ENCODE measurements at regions not wholly inside any gene's neighbourhood (a gene's known extent, or its start where the extent isn't known, plus 50 kb on each side); places are given as distances from the start of the nearest gene placed in this dataset.

DNA sequence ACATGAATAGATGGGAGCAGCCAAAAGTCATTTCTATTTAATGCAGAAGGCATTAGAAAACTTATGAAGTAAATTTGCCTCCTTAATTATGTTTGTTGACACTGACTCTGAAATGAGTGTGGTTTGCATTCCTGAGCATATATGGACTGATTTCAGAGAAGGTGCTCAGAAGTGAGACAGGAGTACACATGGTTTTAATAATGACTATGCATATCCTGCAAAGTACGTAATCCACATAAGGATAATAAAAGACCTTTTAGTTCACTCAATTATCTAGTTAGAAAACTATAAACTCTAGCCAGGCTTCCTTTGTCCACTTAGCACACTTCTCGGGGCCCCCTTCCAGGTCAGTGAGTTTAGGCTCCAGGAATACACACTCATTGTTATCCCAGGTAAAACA lies 75.7 kb upstream of the SNX2 start:
- no peak for TF ChIP-seq NFATC4 (CRISPR knock-in tag; IDR thresholded peaks at IDR 0.05)
- no peak for TF ChIP-seq ZNF317 (CRISPR knock-in tag; IDR thresholded peaks at IDR 0.05; ENCODE audit: borderline replicate concordance, low read depth)
- TF ChIP-seq JUN (CRISPR knock-in tag; IDR thresholded peaks at IDR 0.05) = no peak
- TF ChIP-seq SMAD4 (CRISPR knock-in tag; IDR thresholded peaks at IDR 0.05) = no peak
- TF ChIP-seq, protein P1, sequence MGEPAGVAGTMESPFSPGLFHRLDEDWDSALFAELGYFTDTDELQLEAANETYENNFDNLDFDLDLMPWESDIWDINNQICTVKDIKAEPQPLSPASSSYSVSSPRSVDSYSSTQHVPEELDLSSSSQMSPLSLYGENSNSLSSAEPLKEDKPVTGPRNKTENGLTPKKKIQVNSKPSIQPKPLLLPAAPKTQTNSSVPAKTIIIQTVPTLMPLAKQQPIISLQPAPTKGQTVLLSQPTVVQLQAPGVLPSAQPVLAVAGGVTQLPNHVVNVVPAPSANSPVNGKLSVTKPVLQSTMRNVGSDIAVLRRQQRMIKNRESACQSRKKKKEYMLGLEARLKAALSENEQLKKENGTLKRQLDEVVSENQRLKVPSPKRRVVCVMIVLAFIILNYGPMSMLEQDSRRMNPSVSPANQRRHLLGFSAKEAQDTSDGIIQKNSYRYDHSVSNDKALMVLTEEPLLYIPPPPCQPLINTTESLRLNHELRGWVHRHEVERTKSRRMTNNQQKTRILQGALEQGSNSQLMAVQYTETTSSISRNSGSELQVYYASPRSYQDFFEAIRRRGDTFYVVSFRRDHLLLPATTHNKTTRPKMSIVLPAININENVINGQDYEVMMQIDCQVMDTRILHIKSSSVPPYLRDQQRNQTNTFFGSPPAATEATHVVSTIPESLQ (CRISPR knock-in tag; IDR thresholded peaks at IDR 0.05) = no peak
- TF ChIP-seq ZBTB21 (CRISPR knock-in tag; IDR thresholded peaks at IDR 0.05; ENCODE audit: borderline replicate concordance) = no peak
- no peak for TF ChIP-seq NR1H2 (CRISPR knock-in tag; IDR thresholded peaks at IDR 0.05)
- TF ChIP-seq, protein P2, sequence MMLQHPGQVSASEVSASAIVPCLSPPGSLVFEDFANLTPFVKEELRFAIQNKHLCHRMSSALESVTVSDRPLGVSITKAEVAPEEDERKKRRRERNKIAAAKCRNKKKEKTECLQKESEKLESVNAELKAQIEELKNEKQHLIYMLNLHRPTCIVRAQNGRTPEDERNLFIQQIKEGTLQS (CRISPR knock-in tag; conservative IDR thresholded peaks at IDR 0.05) = no peak
- no peak for TF ChIP-seq NFYB (CRISPR knock-in tag; conservative IDR thresholded peaks at IDR 0.05; ENCODE audit: low read depth)
- TF ChIP-seq CBFB (CRISPR knock-in tag; IDR thresholded peaks at IDR 0.05; ENCODE audit: low read depth) = no peak
- TF ChIP-seq ZNF396 (CRISPR knock-in tag; IDR thresholded peaks at IDR 0.05; ENCODE audit: borderline replicate concordance) = no peak
- TF ChIP-seq SP1 (CRISPR knock-in tag; conservative IDR thresholded peaks at IDR 0.05) = no peak
- Mint-ChIP-seq H3K27ac (no peak overlapping the region), H3K9me3 (no peaks in the 10 kb centered on the region), H3K4me3 (no peak overlapping the region), H3K36me3 (no peaks in the 10 kb centered on the region), H3K4me1 (no peaks in the 10 kb centered on the region), H3K27me3 (ENCODE audit: low read depth) (no peaks in the 10 kb centered on the region; the same call in 1 of the 2 replicates)
- CTCF ChIA-PET = no interaction called here
- no peak for DNase-seq (ENCODE audit: low spot score)
- POLR2A ChIA-PET = no interaction called here
- ATAC-seq = no peak

DNA sequence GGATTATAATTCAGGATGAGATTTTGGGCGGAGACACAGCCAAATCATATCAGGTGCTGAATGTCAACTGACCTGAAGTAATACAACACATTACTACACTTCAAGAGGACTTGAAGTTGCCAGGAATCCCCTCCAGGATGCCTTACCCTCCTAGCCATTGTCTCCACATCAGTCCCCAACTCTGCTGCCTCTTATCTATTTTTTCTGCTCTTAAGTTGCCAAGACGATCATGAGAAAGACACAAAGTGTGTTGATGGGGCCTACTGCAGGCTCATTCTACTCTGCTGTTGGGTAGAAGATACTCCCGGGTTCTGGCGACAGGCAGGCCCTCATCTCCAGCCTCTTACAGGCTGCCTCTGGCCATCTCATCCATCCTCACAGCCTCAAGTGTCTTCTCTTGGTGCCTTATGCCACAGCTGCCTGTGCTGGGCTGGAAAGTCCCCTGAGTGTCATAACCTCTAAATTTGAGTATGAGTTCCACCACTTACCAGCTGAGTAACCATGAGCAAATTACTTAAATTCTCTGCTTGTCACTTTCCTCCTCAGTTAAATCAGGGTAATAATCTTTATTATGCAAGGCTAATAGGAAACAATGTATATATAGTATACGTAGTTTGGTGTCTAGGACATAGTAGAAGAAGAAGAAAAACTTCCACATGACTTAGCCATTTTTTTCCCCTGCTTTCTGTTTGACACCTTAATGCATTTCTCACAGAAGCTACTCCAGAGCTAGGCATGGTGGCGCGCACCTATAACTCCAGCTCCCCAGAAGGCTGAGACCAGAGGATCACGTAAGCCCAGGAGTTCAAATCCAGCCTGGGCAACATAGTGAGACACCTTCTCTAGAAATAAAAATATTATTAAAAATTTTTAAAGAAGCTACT lies 73.0 kb upstream of the SNX2 start:
- no peak for DNase-seq (ENCODE audit: low spot score)
- TF ChIP-seq ZNF121 (CRISPR knock-in tag; IDR thresholded peaks at IDR 0.05) = no peak
- TF ChIP-seq, protein P3, sequence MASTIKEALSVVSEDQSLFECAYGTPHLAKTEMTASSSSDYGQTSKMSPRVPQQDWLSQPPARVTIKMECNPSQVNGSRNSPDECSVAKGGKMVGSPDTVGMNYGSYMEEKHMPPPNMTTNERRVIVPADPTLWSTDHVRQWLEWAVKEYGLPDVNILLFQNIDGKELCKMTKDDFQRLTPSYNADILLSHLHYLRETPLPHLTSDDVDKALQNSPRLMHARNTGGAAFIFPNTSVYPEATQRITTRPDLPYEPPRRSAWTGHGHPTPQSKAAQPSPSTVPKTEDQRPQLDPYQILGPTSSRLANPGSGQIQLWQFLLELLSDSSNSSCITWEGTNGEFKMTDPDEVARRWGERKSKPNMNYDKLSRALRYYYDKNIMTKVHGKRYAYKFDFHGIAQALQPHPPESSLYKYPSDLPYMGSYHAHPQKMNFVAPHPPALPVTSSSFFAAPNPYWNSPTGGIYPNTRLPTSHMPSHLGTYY (CRISPR knock-in tag; IDR thresholded peaks at IDR 0.05) = no peak
- TF ChIP-seq, protein P2 (CRISPR knock-in tag; conservative IDR thresholded peaks at IDR 0.05) = no peak
- TF ChIP-seq CREB1 (CRISPR knock-in tag; IDR thresholded peaks at IDR 0.05) = no peak
- TF ChIP-seq TP53 (CRISPR knock-in tag; IDR thresholded peaks at IDR 0.05) = no peak
- TF ChIP-seq, protein P4, sequence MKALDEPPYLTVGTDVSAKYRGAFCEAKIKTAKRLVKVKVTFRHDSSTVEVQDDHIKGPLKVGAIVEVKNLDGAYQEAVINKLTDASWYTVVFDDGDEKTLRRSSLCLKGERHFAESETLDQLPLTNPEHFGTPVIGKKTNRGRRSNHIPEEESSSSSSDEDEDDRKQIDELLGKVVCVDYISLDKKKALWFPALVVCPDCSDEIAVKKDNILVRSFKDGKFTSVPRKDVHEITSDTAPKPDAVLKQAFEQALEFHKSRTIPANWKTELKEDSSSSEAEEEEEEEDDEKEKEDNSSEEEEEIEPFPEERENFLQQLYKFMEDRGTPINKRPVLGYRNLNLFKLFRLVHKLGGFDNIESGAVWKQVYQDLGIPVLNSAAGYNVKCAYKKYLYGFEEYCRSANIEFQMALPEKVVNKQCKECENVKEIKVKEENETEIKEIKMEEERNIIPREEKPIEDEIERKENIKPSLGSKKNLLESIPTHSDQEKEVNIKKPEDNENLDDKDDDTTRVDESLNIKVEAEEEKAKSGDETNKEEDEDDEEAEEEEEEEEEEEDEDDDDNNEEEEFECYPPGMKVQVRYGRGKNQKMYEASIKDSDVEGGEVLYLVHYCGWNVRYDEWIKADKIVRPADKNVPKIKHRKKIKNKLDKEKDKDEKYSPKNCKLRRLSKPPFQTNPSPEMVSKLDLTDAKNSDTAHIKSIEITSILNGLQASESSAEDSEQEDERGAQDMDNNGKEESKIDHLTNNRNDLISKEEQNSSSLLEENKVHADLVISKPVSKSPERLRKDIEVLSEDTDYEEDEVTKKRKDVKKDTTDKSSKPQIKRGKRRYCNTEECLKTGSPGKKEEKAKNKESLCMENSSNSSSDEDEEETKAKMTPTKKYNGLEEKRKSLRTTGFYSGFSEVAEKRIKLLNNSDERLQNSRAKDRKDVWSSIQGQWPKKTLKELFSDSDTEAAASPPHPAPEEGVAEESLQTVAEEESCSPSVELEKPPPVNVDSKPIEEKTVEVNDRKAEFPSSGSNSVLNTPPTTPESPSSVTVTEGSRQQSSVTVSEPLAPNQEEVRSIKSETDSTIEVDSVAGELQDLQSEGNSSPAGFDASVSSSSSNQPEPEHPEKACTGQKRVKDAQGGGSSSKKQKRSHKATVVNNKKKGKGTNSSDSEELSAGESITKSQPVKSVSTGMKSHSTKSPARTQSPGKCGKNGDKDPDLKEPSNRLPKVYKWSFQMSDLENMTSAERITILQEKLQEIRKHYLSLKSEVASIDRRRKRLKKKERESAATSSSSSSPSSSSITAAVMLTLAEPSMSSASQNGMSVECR (CRISPR knock-in tag; IDR thresholded peaks at IDR 0.05; ENCODE audit: borderline replicate concordance) = no peak
- Mint-ChIP-seq H3K9me3 (no peaks in the 10 kb centered on the region), H3K36me3 (no peaks in the 10 kb centered on the region), H3K27ac (no peak overlapping the region), H3K4me1 (peaks cover 5% of the 10 kb centered on the region; the same call in 1 of the 2 replicates), H3K4me3 (no peak overlapping the region), H3K27me3 (ENCODE audit: low read depth) (no peaks in the 10 kb centered on the region; the same call in 1 of the 2 replicates)
- ChIA-PET CTCF (no interaction called here), POLR2A (no interaction called here)
- ATAC-seq = no peak

Measured in WTC11 (cell line).